ENCODE measurements at regions not wholly inside any gene's neighbourhood (a gene's known extent, or its start where the extent isn't known, plus 50 kb on each side); places are given as distances from the start of the nearest gene placed in this dataset.

GRCh38 chr6:67748521-67748920 lies 886.6 kb upstream of the ADGRB3 start:
- H3K9me3 ChIP-seq (ENCODE audit: low read depth, low read length, poor library complexity, severe bottlenecking) = no peaks in the 10 kb centered on the region

DNA sequence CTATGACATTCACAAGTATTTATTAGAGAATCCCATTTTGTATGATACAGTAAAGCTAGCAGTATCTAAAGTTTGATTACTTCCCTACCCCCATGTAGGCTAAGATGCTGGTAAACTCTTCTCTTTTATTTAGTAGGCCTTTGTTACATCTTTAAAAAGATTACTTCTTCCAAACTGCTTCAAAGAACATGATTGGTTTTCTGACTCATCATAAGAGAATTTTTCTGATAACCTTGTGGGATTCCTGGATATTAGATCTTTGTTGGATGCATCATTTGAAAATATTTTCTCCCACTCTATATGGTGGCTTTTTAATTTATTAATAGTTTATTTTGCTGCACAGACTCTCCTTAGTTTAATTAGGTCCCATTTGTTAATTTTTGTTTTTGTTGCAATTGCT lies 898.3 kb upstream of the ADGRB3 start:
- H3K36me3 ChIP-seq (ENCODE audit: insufficient read depth, low read length, poor library complexity, severe bottlenecking) = no peaks in the 10 kb centered on the region
- H3K4me1 ChIP-seq (ENCODE audit: insufficient read depth, low read length, poor library complexity, severe bottlenecking) = no peaks in the 10 kb centered on the region
- intact Hi-C loops (cut with micrococcal nuclease; ENCODE audit: unreplicated experiment) = no loop called here
- no peaks in the 10 kb centered on the region for H3K9me3 ChIP-seq (ENCODE audit: low read depth, low read length, poor library complexity, severe bottlenecking)
- TF ChIP-seq, protein P1, sequence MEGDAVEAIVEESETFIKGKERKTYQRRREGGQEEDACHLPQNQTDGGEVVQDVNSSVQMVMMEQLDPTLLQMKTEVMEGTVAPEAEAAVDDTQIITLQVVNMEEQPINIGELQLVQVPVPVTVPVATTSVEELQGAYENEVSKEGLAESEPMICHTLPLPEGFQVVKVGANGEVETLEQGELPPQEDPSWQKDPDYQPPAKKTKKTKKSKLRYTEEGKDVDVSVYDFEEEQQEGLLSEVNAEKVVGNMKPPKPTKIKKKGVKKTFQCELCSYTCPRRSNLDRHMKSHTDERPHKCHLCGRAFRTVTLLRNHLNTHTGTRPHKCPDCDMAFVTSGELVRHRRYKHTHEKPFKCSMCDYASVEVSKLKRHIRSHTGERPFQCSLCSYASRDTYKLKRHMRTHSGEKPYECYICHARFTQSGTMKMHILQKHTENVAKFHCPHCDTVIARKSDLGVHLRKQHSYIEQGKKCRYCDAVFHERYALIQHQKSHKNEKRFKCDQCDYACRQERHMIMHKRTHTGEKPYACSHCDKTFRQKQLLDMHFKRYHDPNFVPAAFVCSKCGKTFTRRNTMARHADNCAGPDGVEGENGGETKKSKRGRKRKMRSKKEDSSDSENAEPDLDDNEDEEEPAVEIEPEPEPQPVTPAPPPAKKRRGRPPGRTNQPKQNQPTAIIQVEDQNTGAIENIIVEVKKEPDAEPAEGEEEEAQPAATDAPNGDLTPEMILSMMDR (conservative IDR thresholded peaks at IDR 0.05; ENCODE audit: low read depth, low read length) = no peak
- TF ChIP-seq EZH2 (IDR thresholded peaks at IDR 0.05; ENCODE audit: borderline replicate concordance, low read depth, low read length, poor library complexity, severe bottlenecking) = no peak
- BruUV-seq (replicated peaks) = no TSS peak
- H3K27ac ChIP-seq (ENCODE audit: low read depth, low read length, poor library complexity, severe bottlenecking) = no peak overlapping the region
- ChIA-PET POLR2A (ENCODE audit: low non-redundant PET) (no interaction called here), CTCF (no interaction called here)
- DNase-seq (ENCODE audit: low spot score) = no peak
- H3K27me3 ChIP-seq (replicated peaks; ENCODE audit: insufficient read depth, low read depth, low read length, poor library complexity) = no peaks in the 10 kb centered on the region
- H3K4me3 ChIP-seq (ENCODE audit: low read depth, low read length, poor library complexity, severe bottlenecking) = no peak overlapping the region

More at GRCh38 chr6:67748521-67748920, 886.6 kb upstream of the ADGRB3 start:
- intact Hi-C loops (cut with micrococcal nuclease; ENCODE audit: unreplicated experiment) = no loop called here
- CTCF ChIA-PET = no interaction called here
- TF ChIP-seq, protein P1 (conservative IDR thresholded peaks at IDR 0.05; ENCODE audit: low read depth, low read length) = no peak
- no peak for TF ChIP-seq EZH2 (IDR thresholded peaks at IDR 0.05; ENCODE audit: borderline replicate concordance, low read depth, low read length, poor library complexity, severe bottlenecking)
- no peak overlapping the region for H3K27ac ChIP-seq (ENCODE audit: low read depth, low read length, poor library complexity, severe bottlenecking)
- H3K36me3 ChIP-seq (ENCODE audit: insufficient read depth, low read length, poor library complexity, severe bottlenecking) = no peaks in the 10 kb centered on the region
- H3K4me3 ChIP-seq (ENCODE audit: low read depth, low read length, poor library complexity, severe bottlenecking) = no peak overlapping the region
- POLR2A ChIA-PET (ENCODE audit: low non-redundant PET) = no interaction called here
- H3K4me1 ChIP-seq (ENCODE audit: insufficient read depth, low read length, poor library complexity, severe bottlenecking) = no peaks in the 10 kb centered on the region
- BruUV-seq (replicated peaks) = no TSS peak
- H3K27me3 ChIP-seq (replicated peaks; ENCODE audit: insufficient read depth, low read depth, low read length, poor library complexity) = no peaks in the 10 kb centered on the region
- DNase-seq (ENCODE audit: low spot score) = no peak

- no peaks in the 10 kb centered on the region for H3K27me3 ChIP-seq (replicated peaks; ENCODE audit: insufficient read depth, low read depth, low read length, poor library complexity)
- H3K4me3 ChIP-seq (ENCODE audit: low read depth, low read length, poor library complexity, severe bottlenecking) = no peak overlapping the region
- ChIA-PET POLR2A (ENCODE audit: low non-redundant PET) (no interaction called here), CTCF (no interaction called here)
- H3K4me1 ChIP-seq (ENCODE audit: insufficient read depth, low read length, poor library complexity, severe bottlenecking) = no peaks in the 10 kb centered on the region
- no peak overlapping the region for H3K27ac ChIP-seq (ENCODE audit: low read depth, low read length, poor library complexity, severe bottlenecking)
- no peak for TF ChIP-seq EZH2 (IDR thresholded peaks at IDR 0.05; ENCODE audit: borderline replicate concordance, low read depth, low read length, poor library complexity, severe bottlenecking)
- TF ChIP-seq, protein P1 (conservative IDR thresholded peaks at IDR 0.05; ENCODE audit: low read depth, low read length) = no peak
- no peaks in the 10 kb centered on the region for H3K36me3 ChIP-seq (ENCODE audit: insufficient read depth, low read length, poor library complexity, severe bottlenecking)
- no peak for DNase-seq (ENCODE audit: low spot score)
- no peaks in the 10 kb centered on the region for H3K9me3 ChIP-seq (ENCODE audit: low read depth, low read length, poor library complexity, severe bottlenecking)
- intact Hi-C loops (cut with micrococcal nuclease; ENCODE audit: unreplicated experiment) = no loop called here
- no TSS peak for BruUV-seq (replicated peaks)
Observed at GRCh38 chr6:67736161-67736560, 898.9 kb upstream of the ADGRB3 start.

Data from A673 (cell line).